Activated T-cell treated with anti-CD3 and anti-CD28 coated beads, Interleukin-2, amount 50 U/mL, for 4 hours (primary cell): ENCODE measurements at regions not wholly inside any gene's neighbourhood (a gene's known extent, or its start where the extent isn't known, plus 50 kb on each side); places are given as distances from the start of the nearest gene placed in this dataset.

ENCODE experiments used
- ATAC-seq, 2 donors: fragments of 200-7000 bp; cut with Tn5 transposase; one replicate each; pipeline ENCODE4 v1.10.0; 2021
- DNase-seq: peaks from one replicate; pipeline ENCODE4 v3.0.0-alpha.2; 2020
- H3K27me3 Mint-ChIP-seq: one replicate; pipeline ENCODE4 v1.8.0; 2021; ENCODE audit warnings: low read depth, mixed read lengths
- H3K36me3 Mint-ChIP-seq: one replicate; pipeline ENCODE4 v1.8.0; 2022; ENCODE audit warnings: mixed read lengths; ENCODE audit not compliant: insufficient read depth
- H3K4me1 Mint-ChIP-seq: one replicate; pipeline ENCODE4 v1.8.0; 2021; ENCODE audit warnings: low read depth, mixed read lengths
- H3K4me3 Mint-ChIP-seq: one replicate; pipeline ENCODE4 v1.8.0; 2021; ENCODE audit warnings: mild to moderate bottlenecking, moderate library complexity, mixed read lengths
- H3K9me3 Mint-ChIP-seq: one replicate; pipeline ENCODE4 v1.8.0; 2021; ENCODE audit warnings: mixed read lengths

GRCh38 chr3:27661797-27662196 lies 60.3 kb downstream of the EOMES start:
- Mint-ChIP-seq H3K9me3 (no peaks in the 10 kb centered on the region), H3K27me3 (no peaks in the 10 kb centered on the region), H3K4me3 (no peak overlapping the region), H3K36me3 (no peaks in the 10 kb centered on the region), H3K4me1 (peaks cover 6% of the 10 kb centered on the region)
- ATAC-seq (peak in 1 of 2 donors; percentile 38), DNase-seq (no peak)

GRCh38 chr3:27659279-27660021 lies 62.7 kb downstream of the EOMES start:
- H3K27me3 Mint-ChIP-seq, result no peaks in the 10 kb centered on the region

GRCh38 chr3:27658741-27659140 lies 63.4 kb downstream of the EOMES start:
- Mint-ChIP-seq H3K27me3 (no peaks in the 10 kb centered on the region), H3K9me3 (no peaks in the 10 kb centered on the region), H3K4me1 (peaks cover 3% of the 10 kb centered on the region), H3K4me3 (no peak overlapping the region), H3K36me3 (no peaks in the 10 kb centered on the region)
- DNase-seq, result no peak
- ATAC-seq, result no peak

More at GRCh38 chr3:27659279-27660021, 62.7 kb downstream of the EOMES start:
- no peaks in the 10 kb centered on the region for H3K36me3 Mint-ChIP-seq
- DNase-seq (peak; percentile 33), ATAC-seq (peak in 1 of 2 donors; percentile 41)
- no peak overlapping the region for H3K4me3 Mint-ChIP-seq
- peaks cover 3% of the 10 kb centered on the region for H3K4me1 Mint-ChIP-seq
- no peaks in the 10 kb centered on the region for H3K9me3 Mint-ChIP-seq

GRCh38 chr3:27657871-27658270 lies 64.3 kb downstream of the EOMES start:
- Mint-ChIP-seq H3K9me3 (no peaks in the 10 kb centered on the region), H3K36me3 (no peaks in the 10 kb centered on the region), H3K27me3 (no peaks in the 10 kb centered on the region), H3K4me1 (peaks cover 3% of the 10 kb centered on the region), H3K4me3 (no peak overlapping the region)
- ATAC-seq (no peak), DNase-seq (no peak)

- ATAC-seq (no peak), DNase-seq (no peak)
- no peaks in the 10 kb centered on the region for H3K9me3 Mint-ChIP-seq
Observed at GRCh38 chr3:27657404-27657803, 64.7 kb downstream of the EOMES start.

GRCh38 chr3:27656790-27657189 lies 65.3 kb downstream of the EOMES start:
- H3K9me3 Mint-ChIP-seq, result no peaks in the 10 kb centered on the region
- H3K4me3 Mint-ChIP-seq, result no peak overlapping the region

More at GRCh38 chr3:27657404-27657803, 64.7 kb downstream of the EOMES start:
- no peaks in the 10 kb centered on the region for H3K36me3 Mint-ChIP-seq
- no peak overlapping the region for H3K4me3 Mint-ChIP-seq
- H3K4me1 Mint-ChIP-seq, result peaks cover 3% of the 10 kb centered on the region
- H3K27me3 Mint-ChIP-seq, result no peaks in the 10 kb centered on the region

GRCh38 chr3:27655547-27655946 lies 66.6 kb downstream of the EOMES start:
- H3K4me1 Mint-ChIP-seq, result peaks cover 3% of the 10 kb centered on the region
- DNase-seq, result no peak
- no peak for ATAC-seq
- no peaks in the 10 kb centered on the region for H3K27me3 Mint-ChIP-seq
- no peak overlapping the region for H3K4me3 Mint-ChIP-seq
- H3K36me3 Mint-ChIP-seq, result no peaks in the 10 kb centered on the region
- no peaks in the 10 kb centered on the region for H3K9me3 Mint-ChIP-seq

More at GRCh38 chr3:27656790-27657189, 65.3 kb downstream of the EOMES start:
- Mint-ChIP-seq H3K4me1 (peaks cover 3% of the 10 kb centered on the region), H3K27me3 (no peaks in the 10 kb centered on the region), H3K36me3 (no peaks in the 10 kb centered on the region)
- ATAC-seq (no peak), DNase-seq (no peak)

- H3K36me3 Mint-ChIP-seq, result no peaks in the 10 kb centered on the region
- no peak overlapping the region for H3K4me3 Mint-ChIP-seq
- no peak for DNase-seq
- H3K4me1 Mint-ChIP-seq, result peaks cover 3% of the 10 kb centered on the region
- no peak for ATAC-seq
- no peaks in the 10 kb centered on the region for H3K27me3 Mint-ChIP-seq
- no peaks in the 10 kb centered on the region for H3K9me3 Mint-ChIP-seq
Observed at GRCh38 chr3:27653803-27654558, 68.1 kb downstream of the EOMES start.

- no peaks in the 10 kb centered on the region for H3K4me1 Mint-ChIP-seq
- H3K27me3 Mint-ChIP-seq, result no peaks in the 10 kb centered on the region
- DNase-seq (no peak), ATAC-seq (no peak)
- H3K4me3 Mint-ChIP-seq, result no peak overlapping the region
- H3K36me3 Mint-ChIP-seq, result no peaks in the 10 kb centered on the region
- H3K9me3 Mint-ChIP-seq, result no peaks in the 10 kb centered on the region
Observed at GRCh38 chr3:27649277-27649676, 72.8 kb downstream of the EOMES start.

GRCh38 chr3:27646896-27647295 lies 75.2 kb downstream of the EOMES start:
- no peak for ATAC-seq
- H3K9me3 Mint-ChIP-seq, result no peaks in the 10 kb centered on the region

GRCh38 chr3:27644941-27645340 lies 77.2 kb downstream of the EOMES start:
- Mint-ChIP-seq H3K4me1 (peaks cover 2% of the 10 kb centered on the region), H3K36me3 (no peaks in the 10 kb centered on the region), H3K27me3 (no peaks in the 10 kb centered on the region), H3K4me3 (no peak overlapping the region), H3K9me3 (no peaks in the 10 kb centered on the region)
- no peak for ATAC-seq
- no peak for DNase-seq

More at GRCh38 chr3:27646896-27647295, 75.2 kb downstream of the EOMES start:
- DNase-seq, result no peak
- Mint-ChIP-seq H3K4me3 (no peak overlapping the region), H3K36me3 (no peaks in the 10 kb centered on the region), H3K27me3 (no peaks in the 10 kb centered on the region), H3K4me1 (no peaks in the 10 kb centered on the region)

GRCh38 chr3:27643355-27643754 lies 78.8 kb downstream of the EOMES start:
- H3K4me1 Mint-ChIP-seq, result peaks cover 14% of the 10 kb centered on the region
- H3K27me3 Mint-ChIP-seq, result no peaks in the 10 kb centered on the region
- H3K36me3 Mint-ChIP-seq, result no peaks in the 10 kb centered on the region
- no peaks in the 10 kb centered on the region for H3K9me3 Mint-ChIP-seq
- H3K4me3 Mint-ChIP-seq, result no peak overlapping the region
- ATAC-seq (no peak), DNase-seq (no peak)

GRCh38 chr3:27642796-27643195 lies 79.3 kb downstream of the EOMES start:
- ATAC-seq, result no peak
- H3K4me3 Mint-ChIP-seq, result no peak overlapping the region
- H3K27me3 Mint-ChIP-seq, result no peaks in the 10 kb centered on the region
- DNase-seq, result no peak
- peaks cover 14% of the 10 kb centered on the region for H3K4me1 Mint-ChIP-seq
- no peaks in the 10 kb centered on the region for H3K36me3 Mint-ChIP-seq
- H3K9me3 Mint-ChIP-seq, result no peaks in the 10 kb centered on the region

- peaks cover 14% of the 10 kb centered on the region for H3K4me1 Mint-ChIP-seq
- no peaks in the 10 kb centered on the region for H3K36me3 Mint-ChIP-seq
- DNase-seq, result no peak
- no peak for ATAC-seq
- H3K9me3 Mint-ChIP-seq, result no peaks in the 10 kb centered on the region
- H3K4me3 Mint-ChIP-seq, result no peak overlapping the region
- H3K27me3 Mint-ChIP-seq, result no peaks in the 10 kb centered on the region
Observed at GRCh38 chr3:27641888-27642601, 80.1 kb downstream of the EOMES start.
